ENCODE measurements at regions not wholly inside any gene's neighbourhood (a gene's known extent, or its start where the extent isn't known, plus 50 kb on each side); places are given as distances from the start of the nearest gene placed in this dataset.

DNA sequence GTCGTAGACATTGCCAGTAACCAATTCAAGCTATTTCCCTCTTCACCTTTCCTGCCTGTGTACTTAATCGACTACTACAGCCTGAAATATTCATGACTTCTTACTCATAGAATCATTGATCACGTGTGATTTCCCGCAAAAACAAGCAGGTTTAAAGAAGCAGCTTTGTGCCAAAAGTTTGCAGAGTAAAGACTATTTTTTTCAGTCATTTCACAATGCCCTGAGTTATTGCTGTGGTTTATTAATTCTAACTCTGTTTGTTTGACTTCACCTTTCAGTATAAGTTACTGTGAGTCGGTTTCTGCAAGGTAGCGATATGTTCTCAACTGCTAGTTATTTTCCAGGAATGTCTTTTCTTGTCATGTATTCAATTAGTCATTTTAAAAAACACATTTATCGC is 995.3 kb downstream of the SORCS1 start:
- DNase-seq (ENCODE audit: low spot score): no peak
- no peak overlapping the region for H3K27ac ChIP-seq
- TF ChIP-seq, protein P1, sequence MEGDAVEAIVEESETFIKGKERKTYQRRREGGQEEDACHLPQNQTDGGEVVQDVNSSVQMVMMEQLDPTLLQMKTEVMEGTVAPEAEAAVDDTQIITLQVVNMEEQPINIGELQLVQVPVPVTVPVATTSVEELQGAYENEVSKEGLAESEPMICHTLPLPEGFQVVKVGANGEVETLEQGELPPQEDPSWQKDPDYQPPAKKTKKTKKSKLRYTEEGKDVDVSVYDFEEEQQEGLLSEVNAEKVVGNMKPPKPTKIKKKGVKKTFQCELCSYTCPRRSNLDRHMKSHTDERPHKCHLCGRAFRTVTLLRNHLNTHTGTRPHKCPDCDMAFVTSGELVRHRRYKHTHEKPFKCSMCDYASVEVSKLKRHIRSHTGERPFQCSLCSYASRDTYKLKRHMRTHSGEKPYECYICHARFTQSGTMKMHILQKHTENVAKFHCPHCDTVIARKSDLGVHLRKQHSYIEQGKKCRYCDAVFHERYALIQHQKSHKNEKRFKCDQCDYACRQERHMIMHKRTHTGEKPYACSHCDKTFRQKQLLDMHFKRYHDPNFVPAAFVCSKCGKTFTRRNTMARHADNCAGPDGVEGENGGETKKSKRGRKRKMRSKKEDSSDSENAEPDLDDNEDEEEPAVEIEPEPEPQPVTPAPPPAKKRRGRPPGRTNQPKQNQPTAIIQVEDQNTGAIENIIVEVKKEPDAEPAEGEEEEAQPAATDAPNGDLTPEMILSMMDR (IDR thresholded peaks at IDR 0.05): no peak
- no peaks in the 10 kb centered on the region for H3K4me1 ChIP-seq
- H3K27me3 ChIP-seq: no peaks in the 10 kb centered on the region
- no peaks in the 10 kb centered on the region for H3K36me3 ChIP-seq
- H3K4me3 ChIP-seq: no peak overlapping the region
- H3K9me3 ChIP-seq: no peaks in the 10 kb centered on the region

DNA sequence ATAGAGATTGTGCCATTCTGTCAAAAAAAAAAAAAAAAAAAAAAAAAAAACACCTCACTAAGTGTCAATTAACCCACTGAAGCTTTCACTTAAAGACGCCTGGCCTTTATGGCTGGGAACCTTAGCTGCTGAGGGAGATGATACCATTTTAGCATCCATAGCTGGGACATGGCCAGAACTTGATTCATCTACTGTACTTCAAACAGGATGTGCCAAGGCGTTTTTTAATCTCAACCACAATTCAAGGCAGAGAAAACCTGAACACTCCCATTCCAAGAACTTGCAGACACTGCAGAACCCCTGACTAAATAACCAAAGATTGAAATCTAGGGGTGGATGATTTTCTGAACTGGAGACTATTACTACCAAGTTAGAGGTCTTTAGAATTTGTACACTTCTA is 996.6 kb downstream of the SORCS1 start:
- no peaks in the 10 kb centered on the region for H3K27me3 ChIP-seq
- no peak for DNase-seq (ENCODE audit: low spot score)
- peaks cover 0 to 7% of the 10 kb centered on the region in 2 donors for H3K9me3 ChIP-seq
- no peak overlapping the region for H3K4me3 ChIP-seq
- no peaks in the 10 kb centered on the region for H3K4me1 ChIP-seq
- no peaks in the 10 kb centered on the region for H3K36me3 ChIP-seq
- H3K27ac ChIP-seq: no peak overlapping the region
- TF ChIP-seq, protein P1 (IDR thresholded peaks at IDR 0.05): no peak

DNA sequence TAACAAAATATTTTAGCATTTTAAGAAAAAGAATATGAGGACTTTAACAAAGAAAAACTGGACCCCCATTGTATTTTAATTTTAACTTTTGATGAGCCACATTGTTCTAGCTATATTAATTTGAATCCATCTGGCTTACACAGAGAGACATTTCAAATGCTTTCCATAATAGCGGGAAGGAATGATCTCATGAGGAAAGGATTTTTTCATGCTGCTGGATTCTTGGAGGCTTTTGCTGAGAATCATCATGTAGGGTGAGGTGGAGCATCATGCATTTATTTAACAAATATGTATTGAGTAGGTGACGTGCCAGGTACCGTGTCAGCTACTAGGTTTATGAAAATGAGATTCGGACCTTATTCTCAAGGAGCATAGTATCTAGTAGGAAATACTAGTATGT is 1006.3 kb downstream of the SORCS1 start:
- TF ChIP-seq, protein P1 (IDR thresholded peaks at IDR 0.05): no peak

DNA sequence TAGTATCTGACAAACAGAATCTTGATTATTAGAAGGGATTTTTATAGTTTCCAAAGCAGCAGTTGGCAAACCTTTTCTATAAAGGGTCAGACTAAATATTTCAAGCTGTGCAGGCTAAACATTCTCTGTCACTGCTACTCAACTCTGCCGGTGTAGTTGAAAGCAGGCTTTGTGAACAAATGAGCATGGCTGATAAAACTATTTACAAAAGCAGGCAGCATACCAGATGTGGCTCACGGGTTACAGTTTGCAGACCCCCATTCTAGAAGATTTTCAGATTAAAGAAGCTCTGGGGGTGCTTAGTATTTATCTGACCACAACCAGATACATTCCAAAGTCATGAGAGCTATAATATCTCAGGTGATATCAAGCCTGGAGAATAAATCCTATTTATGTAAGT is 1017.5 kb downstream of the SORCS1 start:
- Histone ChIP-seq H3K9me3 (peaks cover 0 to 8% of the 10 kb centered on the region in 2 donors), H3K36me3 (no peaks in the 10 kb centered on the region), H3K27ac (no peak overlapping the region), H3K4me3 (no peak overlapping the region), H3K27me3 (no peaks in the 10 kb centered on the region), H3K4me1 (no peaks in the 10 kb centered on the region)
- TF ChIP-seq, protein P1 (IDR thresholded peaks at IDR 0.05): no peak
- no peak for DNase-seq (ENCODE audit: low spot score)

More for the DNA sequence above, 1006.3 kb downstream of the SORCS1 start:
- H3K36me3 ChIP-seq: no peaks in the 10 kb centered on the region
- H3K4me3 ChIP-seq: no peak overlapping the region
- no peak for DNase-seq (ENCODE audit: low spot score)
- H3K4me1 ChIP-seq: no peaks in the 10 kb centered on the region
- peaks cover 0 to 7% of the 10 kb centered on the region in 2 donors for H3K9me3 ChIP-seq
- H3K27me3 ChIP-seq: no peaks in the 10 kb centered on the region
- no peak overlapping the region for H3K27ac ChIP-seq

DNA sequence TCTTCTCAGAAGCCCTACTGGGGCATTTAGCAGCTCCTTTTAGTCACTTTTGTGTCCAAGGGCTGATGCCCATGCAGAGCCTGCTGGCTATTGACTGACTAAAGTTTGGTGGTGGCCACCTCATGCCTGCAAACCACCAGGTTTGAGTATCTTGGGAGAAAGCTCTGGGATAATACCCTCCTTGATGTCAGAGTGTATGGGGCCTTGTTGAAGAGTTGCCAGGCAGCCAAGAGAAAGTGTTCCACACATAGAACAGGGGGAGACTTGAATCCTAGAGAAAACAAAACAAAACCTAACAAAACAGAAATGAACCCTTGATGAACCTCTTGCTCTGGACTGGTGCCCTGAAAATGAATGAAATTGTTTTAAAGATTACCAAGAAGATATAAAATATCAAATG is 1024.6 kb downstream of the SORCS1 start:
- no peak overlapping the region for H3K4me3 ChIP-seq
- H3K27me3 ChIP-seq: no peaks in the 10 kb centered on the region
- no peak for DNase-seq (ENCODE audit: low spot score)

DNA sequence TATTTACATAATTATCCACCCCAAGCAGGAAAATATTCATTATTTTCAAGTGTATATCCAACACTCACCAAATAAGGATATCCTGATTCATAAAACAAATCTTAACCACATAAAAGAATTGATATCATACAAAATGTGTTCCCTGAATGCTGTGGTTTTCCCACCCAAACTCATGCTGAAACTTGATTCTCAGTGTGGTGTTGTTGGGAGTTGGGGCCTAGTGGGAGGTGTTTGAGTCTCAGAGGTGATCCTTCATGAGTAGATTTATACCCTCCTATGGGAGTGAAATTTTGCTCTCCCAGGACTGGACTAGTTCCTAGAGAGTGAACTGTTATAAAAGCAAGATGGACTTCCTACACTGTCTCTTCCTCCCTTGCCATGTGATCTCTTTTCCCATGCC is 1028.3 kb downstream of the SORCS1 start:
- H3K36me3 ChIP-seq: no peaks in the 10 kb centered on the region
- H3K27ac ChIP-seq: no peak overlapping the region
- TF ChIP-seq, protein P1 (IDR thresholded peaks at IDR 0.05): no peak
- no peaks in the 10 kb centered on the region for H3K27me3 ChIP-seq
- no peak overlapping the region for H3K4me3 ChIP-seq
- DNase-seq (ENCODE audit: low spot score): no peak
- H3K9me3 ChIP-seq: no peaks in the 10 kb centered on the region
- H3K4me1 ChIP-seq: no peaks in the 10 kb centered on the region

More for the DNA sequence above, 1024.6 kb downstream of the SORCS1 start:
- Histone ChIP-seq H3K36me3 (no peaks in the 10 kb centered on the region), H3K4me1 (no peaks in the 10 kb centered on the region), H3K27ac (no peak overlapping the region), H3K9me3 (no peaks in the 10 kb centered on the region)
- TF ChIP-seq, protein P1 (IDR thresholded peaks at IDR 0.05): no peak

All from right atrium auricular region (tissue), 2 donors.